Mesothelial cell of epicardium (in vitro differentiated cells): ENCODE measurements at regions not wholly inside any gene's neighbourhood (a gene's known extent, or its start where the extent isn't known, plus 50 kb on each side); places are given as distances from the start of the nearest gene placed in this dataset.

Experiments used
- DNase-seq, 2 experiments: peaks; one replicate each; pipeline ENCODE4 v3.0.0; 2021; ENCODE audit warnings: low spot score in 2 of 2; ENCODE audit not compliant: unreplicated experiment in 2 of 2
- H3K27ac Mint-ChIP-seq: 2 replicates; pipeline ENCODE4 v1.8.0; 2021; ENCODE audit warnings: mixed read lengths
- H3K27me3 Mint-ChIP-seq: 2 replicates; pipeline ENCODE4 v1.8.0; 2021; ENCODE audit warnings: low read depth, mixed read lengths
- H3K36me3 Mint-ChIP-seq: 2 replicates; pipeline ENCODE4 v1.8.0; 2021; ENCODE audit warnings: mixed read lengths
- H3K4me1 Mint-ChIP-seq: 2 replicates; pipeline ENCODE4 v1.8.0; 2021; ENCODE audit warnings: mixed read lengths
- H3K4me3 Mint-ChIP-seq: 2 replicates; pipeline ENCODE4 v1.8.0; 2021; ENCODE audit warnings: mild to moderate bottlenecking, moderate library complexity, mixed read lengths
- H3K9me3 Mint-ChIP-seq: 2 replicates; pipeline ENCODE4 v1.8.0; 2021; ENCODE audit warnings: mixed read lengths
- CTCF ChIP-seq: fragments of 200-600 bp; sonication (generic); IDR thresholded peaks from one replicate; pipeline ENCODE4 v1.5.0; 2021; ENCODE audit warnings: antibody characterized with exemption; ENCODE audit not compliant: unreplicated experiment

- Mint-ChIP-seq H3K9me3 (peaks cover 5% of the 10 kb centered on the region), H3K27ac (no peak overlapping the region), H3K4me1 (peaks cover 27% of the 10 kb centered on the region), H3K27me3 (no peaks in the 10 kb centered on the region), H3K36me3 (peaks cover 25% of the 10 kb centered on the region), H3K4me3 (no peak overlapping the region)
- DNase-seq: no peak
- TF ChIP-seq CTCF: no peak
Measured at GRCh38 chrX:131826572-131826971, 196.5 kb upstream of the STK26 start.

- no peak for DNase-seq
- no peaks in the 10 kb centered on the region for H3K9me3 Mint-ChIP-seq
- no peak overlapping the region for H3K27ac Mint-ChIP-seq
- no peaks in the 10 kb centered on the region for H3K27me3 Mint-ChIP-seq
- peaks cover 38% of the 10 kb centered on the region for H3K4me1 Mint-ChIP-seq
- peaks cover 12% of the 10 kb centered on the region for H3K36me3 Mint-ChIP-seq
- TF ChIP-seq CTCF: no peak
- peak overlapping the region; percentile 68 for H3K4me3 Mint-ChIP-seq
Measured at GRCh38 chrX:131827935-131828334, 195.2 kb upstream of the STK26 start.

GRCh38 chrX:131828482-131828881, 194.6 kb upstream of the STK26 start:
- H3K27me3 Mint-ChIP-seq: no peaks in the 10 kb centered on the region
- peaks cover 38% of the 10 kb centered on the region for H3K4me1 Mint-ChIP-seq
- no peak for TF ChIP-seq CTCF
- H3K36me3 Mint-ChIP-seq: peaks cover 10% of the 10 kb centered on the region
- peak overlapping the region; percentile 68 for H3K4me3 Mint-ChIP-seq
- no peaks in the 10 kb centered on the region for H3K9me3 Mint-ChIP-seq
- DNase-seq: no peak
- peak overlapping the region; percentile 30 for H3K27ac Mint-ChIP-seq

GRCh38 chrX:131830400-131831184, 192.5 kb upstream of the STK26 start:
- no peaks in the 10 kb centered on the region for H3K9me3 Mint-ChIP-seq
- peak; percentile 60 for TF ChIP-seq CTCF
- no peaks in the 10 kb centered on the region for H3K36me3 Mint-ChIP-seq
- peak overlapping the region; percentile 92 for H3K27ac Mint-ChIP-seq
- H3K4me1 Mint-ChIP-seq: peaks cover 38% of the 10 kb centered on the region
- H3K27me3 Mint-ChIP-seq: no peaks in the 10 kb centered on the region
- H3K4me3 Mint-ChIP-seq: peak overlapping the region; percentile 75
- DNase-seq: peak; percentile 40 to 82

GRCh38 chrX:131831185-131831520, 191.9 kb upstream of the STK26 start:
- no peaks in the 10 kb centered on the region for H3K27me3 Mint-ChIP-seq
- H3K9me3 Mint-ChIP-seq: no peaks in the 10 kb centered on the region
- H3K27ac Mint-ChIP-seq: peak overlapping the region; percentile 92
- peaks cover 41% of the 10 kb centered on the region for H3K4me1 Mint-ChIP-seq
- peak overlapping the region; percentile 75 for H3K4me3 Mint-ChIP-seq
- no peaks in the 10 kb centered on the region for H3K36me3 Mint-ChIP-seq
- no peak for TF ChIP-seq CTCF
- no peak for DNase-seq
